Heart left ventricle (tissue), 16 donors: ENCODE measurements at regions not wholly inside any gene's neighbourhood (a gene's known extent, or its start where the extent isn't known, plus 50 kb on each side); places are given as distances from the start of the nearest gene placed in this dataset.

Source experiments
- ATAC-seq, 4 donors: fragments of 200-7000 bp; cut with Tn5 transposase; one replicate each; pipeline ENCODE4 v1.9.1; 2020 to 2022; ENCODE audit warnings: moderate library complexity in 4 of 4, mild to moderate bottlenecking in 3 of 4, moderate number of reproducible peaks in 1 of 4
- DNase-seq, 5 donors: peaks; one replicate each; pipeline ENCODE4 v3.0.0-alpha.2; 2020
- H3K27ac ChIP-seq, 12 donors: fragments of 200-600 bp; sonication (generic) in 4 of 12; one replicate each; pipeline versions ENCODE4 v1.5.0 to v1.8.0; 2016 to 2022; ENCODE audit warnings: mild to moderate bottlenecking in 2 of 12
- H3K27me3 ChIP-seq, 9 donors: fragments of 200-600 bp; sonication (generic) in 2 of 9; one replicate each; pipeline versions ENCODE4 v1.5.1 to v1.8.0; 2016 to 2022; ENCODE audit warnings: mild to moderate bottlenecking in 3 of 9
- H3K36me3 ChIP-seq, 9 donors: fragments of 200-600 bp; sonication (generic) in 2 of 9; one replicate each; pipeline versions ENCODE4 v1.5.0 to v1.8.0; 2018 to 2022; ENCODE audit warnings: mild to moderate bottlenecking in 2 of 9
- H3K4me1 ChIP-seq, 12 donors: fragments of 200-600 bp; sonication (generic) in 4 of 12; one replicate each; pipeline versions ENCODE4 v1.5.0 to v1.8.0; 2016 to 2022; ENCODE audit warnings: mild to moderate bottlenecking in 3 of 12
- H3K4me3 ChIP-seq, 12 donors: fragments of 200-600 bp; sonication (generic) in 4 of 12; one replicate each; pipeline versions ENCODE4 v1.5.0 to v1.8.0; 2017 to 2022; ENCODE audit warnings: mild to moderate bottlenecking in 9 of 12, moderate library complexity in 4 of 12
- H3K9me3 ChIP-seq, 12 donors: fragments of 200-600 bp; sonication (generic) in 4 of 12; one replicate each; pipeline versions ENCODE4 v1.5.0 to v1.8.0; 2016 to 2022; ENCODE audit warnings: mild to moderate bottlenecking in 1 of 12
- POLR2A ChIP-seq, 2 donors: fragments of 450-650 bp; IDR thresholded peaks; one replicate each; pipeline ENCODE4 v1.6.1; 2017; ENCODE audit warnings: antibody characterized with exemption in 2 of 2, mild to moderate bottlenecking in 2 of 2, moderate library complexity in 2 of 2
- WGBS, 4 donors: extraction: QIAGEN DNeasy Blood & Tissue Kit in 2 of 4; methylation state at CpG; one replicate each; pipeline versions ENCODE4 v1.1.5 to v1.1.7; 2013 to 2018; 5-methylcytosine and 5-hydroxymethylcytosine counted together
- intact Hi-C, 10 donors: fragments of 100-400 bp; cut with DNase I; formaldehyde crosslinking; loops; one replicate each; pipeline versions ENCODE4 v1.11.1 to v1.14.2; 2022
- TF ChIP-seq, protein P1 (sequence below), 12 donors: fragments of 200-600 bp; sonication (generic) in 4 of 12; IDR thresholded peaks; one replicate each; pipeline versions ENCODE4 v1.5.0 to v1.8.0; 2018 to 2022; ENCODE audit warnings: antibody characterized with exemption in 12 of 12, mild to moderate bottlenecking in 5 of 12
- donor health status: ischemic (EF 13 %, LVEDD 7.1; RV severe dilation, severe dysfunction).
- donor health status: healthy with polysubstance abuse.
- donor health status: DM: no; HTN: yes; CAD: no.
- donor health status: DM: no; HTN: no; CAD: no.
- donor health status: ischemic (EF 25% LVEDD 6.9; RV normal size, moderate dysfunction).
- donor health status: ischemic (EF 25% LVEDD 5.7; RV mildly dilated, moderate dysfunction).
- donor health status: healthy.
- donor health status: DM: yes; HTN: yes; CAD: no.
- donor health status: ischemic (EF 35%, LVEDD 5.7; RV mildly dilated, moderate dysfunction).
- donor health status: nonischemic (EF 11% LVEDD 7.7; RV severe dilation, severe dysfunction).
- donor health status: DM: yes; HTN: yes; CAD: no.
- donor health status: PGD.
- donor health status: ischemic (EF 29% LVEDD 5.4; RV normal size, mild dysfunction).
- donor health status: nonischemic (EF 23%, LVEDD 6.1; RV moderate dilation, normal function).

DNA sequence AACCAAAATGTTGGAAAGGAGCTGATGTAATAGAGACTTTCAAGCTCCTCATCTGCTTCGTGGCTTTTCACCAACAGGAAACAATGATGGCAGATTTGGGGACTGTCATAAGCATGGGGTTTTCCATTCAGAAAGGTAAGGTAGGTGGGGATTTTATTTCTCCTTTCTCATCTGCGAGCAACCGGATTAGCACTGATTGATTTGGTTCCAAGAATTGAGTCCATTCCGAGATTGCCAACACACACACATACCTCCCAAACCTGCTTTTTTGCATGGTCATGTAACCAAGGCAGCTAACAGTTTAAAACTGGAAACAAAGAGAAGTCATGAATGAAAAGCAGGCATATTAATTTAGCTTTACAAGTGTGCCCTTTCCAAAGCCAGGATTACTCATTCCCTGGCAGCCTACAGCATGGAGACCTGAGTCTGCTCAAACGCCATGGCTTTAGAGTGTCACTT is 63.0 kb upstream of the LNX1 start:
- no peaks in the 10 kb centered on the region for H3K36me3 ChIP-seq
- intact Hi-C loops, result loop anchor here in 6 of 10 donors (5.0 to 10.0 kb wide), 6 partner anchors 48 to 570 kb away; partner anchors contain the start of gene PDGFRA (in 1 of the 6)

DNA sequence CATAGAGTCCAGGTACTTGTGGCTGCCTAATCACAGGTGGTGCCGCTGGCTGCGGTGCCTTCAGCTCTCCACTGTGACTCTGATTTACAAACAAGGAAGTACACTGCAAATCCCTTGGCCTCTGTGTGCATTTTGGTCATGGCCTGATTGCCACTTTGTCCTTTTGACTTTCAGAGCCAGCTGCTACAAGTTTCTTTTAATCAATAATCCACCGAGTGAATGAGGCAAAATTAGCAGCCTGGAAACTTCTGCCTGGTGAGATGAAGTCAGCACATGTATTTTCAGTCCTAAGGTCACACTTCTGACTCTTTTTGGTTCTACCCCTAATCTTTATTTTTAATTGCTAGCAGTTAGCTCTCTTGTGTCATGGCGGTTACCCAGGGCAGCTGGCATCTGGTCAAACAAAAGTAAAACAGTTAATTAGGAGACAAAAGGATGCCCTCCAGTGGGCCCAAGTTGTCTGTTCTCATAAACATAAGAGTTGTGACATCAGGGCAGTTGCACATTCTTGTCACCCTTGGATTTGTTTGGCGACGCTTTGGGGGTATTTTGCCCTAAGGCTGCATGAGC is 62.3 kb upstream of the LNX1 start:
- no peaks in the 10 kb centered on the region for H3K9me3 ChIP-seq
- H3K27me3 ChIP-seq, result no peaks in the 10 kb centered on the region
- no peak for TF ChIP-seq POLR2A (IDR thresholded peaks at IDR 0.05)
- TF ChIP-seq, protein P1, sequence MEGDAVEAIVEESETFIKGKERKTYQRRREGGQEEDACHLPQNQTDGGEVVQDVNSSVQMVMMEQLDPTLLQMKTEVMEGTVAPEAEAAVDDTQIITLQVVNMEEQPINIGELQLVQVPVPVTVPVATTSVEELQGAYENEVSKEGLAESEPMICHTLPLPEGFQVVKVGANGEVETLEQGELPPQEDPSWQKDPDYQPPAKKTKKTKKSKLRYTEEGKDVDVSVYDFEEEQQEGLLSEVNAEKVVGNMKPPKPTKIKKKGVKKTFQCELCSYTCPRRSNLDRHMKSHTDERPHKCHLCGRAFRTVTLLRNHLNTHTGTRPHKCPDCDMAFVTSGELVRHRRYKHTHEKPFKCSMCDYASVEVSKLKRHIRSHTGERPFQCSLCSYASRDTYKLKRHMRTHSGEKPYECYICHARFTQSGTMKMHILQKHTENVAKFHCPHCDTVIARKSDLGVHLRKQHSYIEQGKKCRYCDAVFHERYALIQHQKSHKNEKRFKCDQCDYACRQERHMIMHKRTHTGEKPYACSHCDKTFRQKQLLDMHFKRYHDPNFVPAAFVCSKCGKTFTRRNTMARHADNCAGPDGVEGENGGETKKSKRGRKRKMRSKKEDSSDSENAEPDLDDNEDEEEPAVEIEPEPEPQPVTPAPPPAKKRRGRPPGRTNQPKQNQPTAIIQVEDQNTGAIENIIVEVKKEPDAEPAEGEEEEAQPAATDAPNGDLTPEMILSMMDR (IDR thresholded peaks at IDR 0.05), result peak in 3 of 12 donors; percentile 6 to 34 (median 17)
- H3K36me3 ChIP-seq, result no peaks in the 10 kb centered on the region
- DNase-seq, result no peak
- ATAC-seq, result peak in 1 of 4 donors; percentile 25
- intact Hi-C loops, result loop anchor here in 6 of 10 donors (5.0 to 10.0 kb wide), 6 partner anchors 49 to 571 kb away; partner anchors contain the start of gene PDGFRA (in 1 of the 6)
- 59 to 74% (median 67%) methylated on average over 6 of the region's 6 CpGs for WGBS, 4 donors
- H3K27ac ChIP-seq, result peak overlapping the region in 7 of 12 donors; percentile 5 to 77 (median 32)
- peaks cover 0 to 38% (median 17%) of the 10 kb centered on the region in 12 donors for H3K4me1 ChIP-seq
- H3K4me3 ChIP-seq, result no peak overlapping the region

More for the DNA sequence above, 63.0 kb upstream of the LNX1 start:
- Histone ChIP-seq H3K9me3 (no peaks in the 10 kb centered on the region), H3K4me1 (peaks cover 0 to 38% (median 17%) of the 10 kb centered on the region in 12 donors), H3K4me3 (no peak overlapping the region), H3K27ac (peak overlapping the region in 6 of 12 donors; percentile 0 to 48 (median 32)), H3K27me3 (no peaks in the 10 kb centered on the region)
- WGBS, 4 donors, result 25 to 38% (median 35%) methylated on average over 5 of the region's 5 CpGs
- no peak for TF ChIP-seq POLR2A (IDR thresholded peaks at IDR 0.05)
- TF ChIP-seq, protein P1 (IDR thresholded peaks at IDR 0.05), result no peak
- DNase-seq (peak in 1 of 5 donors; percentile 37), ATAC-seq (peak; percentile 47 to 68 (median 56))

DNA sequence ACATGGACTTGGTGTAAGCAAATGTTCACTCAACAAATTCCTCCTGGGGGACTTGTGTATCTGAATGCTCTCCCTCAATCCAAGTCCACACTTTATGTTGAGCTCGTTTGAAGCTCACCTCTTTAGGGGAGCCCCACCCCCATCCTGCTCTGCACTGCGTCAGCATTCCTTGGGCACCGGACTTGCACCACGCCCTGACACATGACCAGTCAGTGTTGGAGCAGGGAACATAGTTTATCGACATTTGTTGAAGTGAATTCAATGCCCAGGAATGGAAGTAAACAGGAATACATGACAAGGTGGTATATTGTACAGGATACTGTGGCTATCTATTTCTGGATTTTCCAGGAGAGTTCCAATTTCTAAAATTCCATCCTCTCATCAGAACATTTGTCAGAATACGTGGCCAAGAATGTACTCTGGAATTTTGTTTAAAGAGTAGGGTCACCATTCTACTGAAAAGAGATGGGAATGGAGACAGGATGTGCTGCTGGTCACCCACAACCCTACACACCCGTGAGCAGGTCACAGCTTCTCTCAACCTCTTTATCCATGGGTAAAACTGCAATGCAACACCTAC is 60.0 kb upstream of the LNX1 start:
- DNase-seq (peak in 4 of 5 donors; percentile 49 to 65 (median 56)), ATAC-seq (peak; percentile 60 to 80 (median 64))
- 37 to 56% (median 44%) methylated on average over 7 of the region's 7 CpGs for WGBS, 4 donors
- peak overlapping the region in 11 of 12 donors; percentile 15 to 49 (median 31) for H3K4me3 ChIP-seq
- intact Hi-C loops, result loop anchor here in 6 of 10 donors (2.0 to 10.0 kb wide), 7 partner anchors 32 to 574 kb away; partner anchors contain the start of gene PDGFRA (in 1 of the 6)
- H3K9me3 ChIP-seq, result no peaks in the 10 kb centered on the region
- peak overlapping the region; percentile 22 to 77 (median 60) for H3K27ac ChIP-seq
- H3K36me3 ChIP-seq, result no peaks in the 10 kb centered on the region
- H3K27me3 ChIP-seq, result no peaks in the 10 kb centered on the region
- H3K4me1 ChIP-seq, result peaks cover 0 to 42% (median 19%) of the 10 kb centered on the region in 12 donors
- TF ChIP-seq, protein P1 (IDR thresholded peaks at IDR 0.05), result no peak
- no peak for TF ChIP-seq POLR2A (IDR thresholded peaks at IDR 0.05)

DNA sequence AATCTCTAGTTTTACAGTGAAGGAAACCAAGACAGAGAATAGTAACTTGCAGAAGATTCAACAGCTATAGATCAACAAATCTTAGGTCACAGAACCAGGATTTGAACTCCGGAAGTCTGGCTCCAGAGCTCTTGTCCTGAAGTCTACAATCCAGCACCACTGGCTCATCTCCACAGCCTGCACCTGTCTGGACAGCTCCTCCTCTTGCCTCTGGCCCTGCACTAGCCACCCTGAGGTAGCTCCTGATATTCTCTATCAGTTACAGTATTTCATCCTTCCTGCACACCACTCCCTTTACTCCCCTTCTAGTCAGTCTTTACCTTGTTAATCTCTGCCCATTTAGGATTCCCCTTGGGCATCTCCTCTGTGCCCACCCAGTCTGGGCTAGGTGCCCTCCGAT is 58.1 kb upstream of the LNX1 start:
- H3K4me3 ChIP-seq, result peak overlapping the region in 2 of 12 donors; percentile 38 to 43
- peaks cover 0 to 45% (median 19%) of the 10 kb centered on the region in 12 donors for H3K4me1 ChIP-seq
- no peak for TF ChIP-seq POLR2A (IDR thresholded peaks at IDR 0.05)
- TF ChIP-seq, protein P1 (IDR thresholded peaks at IDR 0.05), result no peak
- H3K27ac ChIP-seq, result peak overlapping the region in 4 of 12 donors; percentile 13 to 38 (median 18)
- intact Hi-C loops, result no loop called here
- H3K36me3 ChIP-seq, result no peaks in the 10 kb centered on the region
- no peaks in the 10 kb centered on the region for H3K9me3 ChIP-seq
- ATAC-seq, result no peak
- no peak for DNase-seq
- H3K27me3 ChIP-seq, result no peaks in the 10 kb centered on the region
- 72 to 89% (median 83%) methylated on average over 2 of the region's 2 CpGs for WGBS, 4 donors
